Retinal pigment epithelial cell (primary cell): ENCODE measurements at regions not wholly inside any gene's neighbourhood (a gene's known extent, or its start where the extent isn't known, plus 50 kb on each side); places are given as distances from the start of the nearest gene placed in this dataset.
A peak's percentile ranks its signal among the peaks of the same experiment; 100 is the strongest.
"Not testable (repeated sequence)": the region's sequence is repeated elsewhere in the genome, so short reads cannot be mapped to it uniquely, and the experiment has no call there.

Experiments used
- DNase-seq: peaks from one replicate; pipeline ENCODE4 v3.0.0-alpha.2; 2010; ENCODE audit warnings: low read depth
- H3K4me3 ChIP-seq: 2 replicates; pipeline ENCODE4 v1.5.1; 2011; ENCODE audit warnings: mild to moderate bottlenecking, low read length, control low read depth, moderate library complexity
- TF ChIP-seq, protein P1 (sequence below): conservative IDR thresholded peaks from 2 replicates; pipeline ENCODE4 v1.5.1; 2011; ENCODE audit warnings: low read depth, low read length, control low read depth, inconsistent platforms

DNA sequence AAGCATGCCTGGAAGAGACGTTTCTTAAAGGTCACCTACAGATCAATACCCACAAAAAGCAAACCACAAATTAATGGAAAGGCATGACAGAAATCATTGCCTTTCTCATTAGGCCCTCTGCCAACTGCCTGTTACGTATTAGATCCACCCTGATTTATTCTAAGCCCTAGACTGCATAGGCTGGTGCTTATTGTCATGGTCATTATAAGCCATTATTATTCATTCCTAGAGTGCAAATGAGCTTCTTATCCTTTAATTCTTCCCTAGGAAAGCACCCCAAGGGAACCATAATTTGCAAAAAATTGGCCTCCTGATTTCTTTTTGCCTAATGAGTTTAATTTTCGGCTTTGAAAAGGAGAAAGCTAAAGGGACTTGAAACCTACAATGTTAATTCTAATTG is 184.2 kb upstream of the GPRIN3 start:
- TF ChIP-seq, protein P1, sequence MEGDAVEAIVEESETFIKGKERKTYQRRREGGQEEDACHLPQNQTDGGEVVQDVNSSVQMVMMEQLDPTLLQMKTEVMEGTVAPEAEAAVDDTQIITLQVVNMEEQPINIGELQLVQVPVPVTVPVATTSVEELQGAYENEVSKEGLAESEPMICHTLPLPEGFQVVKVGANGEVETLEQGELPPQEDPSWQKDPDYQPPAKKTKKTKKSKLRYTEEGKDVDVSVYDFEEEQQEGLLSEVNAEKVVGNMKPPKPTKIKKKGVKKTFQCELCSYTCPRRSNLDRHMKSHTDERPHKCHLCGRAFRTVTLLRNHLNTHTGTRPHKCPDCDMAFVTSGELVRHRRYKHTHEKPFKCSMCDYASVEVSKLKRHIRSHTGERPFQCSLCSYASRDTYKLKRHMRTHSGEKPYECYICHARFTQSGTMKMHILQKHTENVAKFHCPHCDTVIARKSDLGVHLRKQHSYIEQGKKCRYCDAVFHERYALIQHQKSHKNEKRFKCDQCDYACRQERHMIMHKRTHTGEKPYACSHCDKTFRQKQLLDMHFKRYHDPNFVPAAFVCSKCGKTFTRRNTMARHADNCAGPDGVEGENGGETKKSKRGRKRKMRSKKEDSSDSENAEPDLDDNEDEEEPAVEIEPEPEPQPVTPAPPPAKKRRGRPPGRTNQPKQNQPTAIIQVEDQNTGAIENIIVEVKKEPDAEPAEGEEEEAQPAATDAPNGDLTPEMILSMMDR, result no peak
- no peak for DNase-seq
- H3K4me3 ChIP-seq, result no peak overlapping the region

GRCh38 chr4:89489921-89490431 is 182.4 kb upstream of the GPRIN3 start:
- not testable (repeated sequence) for DNase-seq, H3K4me3 ChIP-seq

GRCh38 chr4:89489338-89489771 is 181.8 kb upstream of the GPRIN3 start:
- no peak for DNase-seq
- no peak overlapping the region for H3K4me3 ChIP-seq
- TF ChIP-seq, protein P1, result no peak

DNA sequence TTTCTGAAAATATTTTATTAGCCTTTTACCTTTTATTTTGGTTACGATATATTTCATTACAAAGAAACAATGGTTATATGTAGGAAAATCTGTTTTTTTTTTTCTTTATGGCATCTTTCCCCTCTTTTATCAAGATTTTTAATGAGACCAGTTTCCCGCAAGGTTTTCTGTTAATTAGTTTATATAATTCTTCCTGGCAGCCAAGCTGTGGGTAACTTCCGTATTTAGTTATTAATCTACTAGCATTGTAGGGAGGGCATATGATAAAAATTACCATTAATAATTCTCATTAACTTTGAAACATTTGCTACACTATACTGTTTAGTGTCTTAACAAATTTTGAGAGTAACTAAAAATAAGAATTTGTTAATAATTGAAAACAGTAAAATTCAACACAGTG is 181.1 kb upstream of the GPRIN3 start:
- no peak for DNase-seq
- TF ChIP-seq, protein P1, result no peak
- no peak overlapping the region for H3K4me3 ChIP-seq

- no peak for DNase-seq
- no peak overlapping the region for H3K4me3 ChIP-seq
- TF ChIP-seq, protein P1, result no peak
These were observed 179.1 kb upstream of the GPRIN3 start for GRCh38 chr4:89486673-89487072.

DNA sequence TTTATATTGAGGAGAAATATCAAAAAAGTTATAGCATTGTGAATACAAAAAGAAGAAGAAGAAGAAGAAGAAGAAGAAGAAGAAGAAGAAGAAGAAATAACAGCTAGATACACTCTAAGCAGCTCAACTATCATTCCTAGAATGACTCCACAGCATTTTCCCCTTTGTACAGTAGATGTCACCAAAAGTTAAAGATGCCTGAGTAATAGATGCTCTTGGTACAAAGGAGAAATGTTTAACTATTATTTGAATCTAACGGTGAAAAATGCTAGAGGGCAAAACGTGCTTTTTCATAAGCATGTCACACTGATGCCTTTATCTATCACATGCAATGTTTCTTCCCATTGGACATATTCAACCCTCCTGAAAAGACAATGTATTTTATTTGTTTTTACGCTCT is 178.4 kb upstream of the GPRIN3 start:
- H3K4me3 ChIP-seq, result no peak overlapping the region
- TF ChIP-seq, protein P1, result peak; percentile 49
- DNase-seq, result no peak

GRCh38 chr4:89483833-89484232 is 176.2 kb upstream of the GPRIN3 start:
- DNase-seq, result no peak
- no peak overlapping the region for H3K4me3 ChIP-seq
- TF ChIP-seq, protein P1, result no peak

- TF ChIP-seq, protein P1, result no peak
- H3K4me3 ChIP-seq, result no peak overlapping the region
- DNase-seq, result no peak
These were observed 175.5 kb upstream of the GPRIN3 start for GRCh38 chr4:89482926-89483595.
